Erythroblast (primary cell): ENCODE measurements at regions not wholly inside any gene's neighbourhood (a gene's known extent, or its start where the extent isn't known, plus 50 kb on each side); places are given as distances from the start of the nearest gene placed in this dataset.

Source experiments
- GATA1 ChIP-seq: IDR thresholded peaks from 2 replicates; pipeline ENCODE4 v1.6.1; 2011; ENCODE audit warnings: low read depth, mild to moderate bottlenecking, control low read depth, low read length, moderate library complexity
- POLR2A ChIP-seq: IDR thresholded peaks from 2 replicates; pipeline ENCODE4 v1.6.1; 2011; ENCODE audit warnings: mild to moderate bottlenecking, low read length

- TF ChIP-seq POLR2A (no peak), GATA1 (no peak)
Measured at GRCh38 chr7:93029056-93029455, 88.7 kb downstream of the SAMD9 start.
